H9 (cell line): ENCODE measurements at regions not wholly inside any gene's neighbourhood (a gene's known extent, or its start where the extent isn't known, plus 50 kb on each side); places are given as distances from the start of the nearest gene placed in this dataset.

Experiments used
- DNase-seq: peaks from one replicate; pipeline ENCODE4 v3.0.0-alpha.2; 2017
- H2AFZ ChIP-seq: one replicate; pipeline ENCODE4 v1.6.1; 2013; ENCODE audit warnings: mild to moderate bottlenecking, low read length, control low read depth, moderate library complexity
- H2AK5ac ChIP-seq: 2 replicates; pipeline ENCODE4 v1.6.1; 2013; ENCODE audit warnings: low read length, control low read depth, mixed read lengths; ENCODE audit not compliant: insufficient read length
- H2BK120ac ChIP-seq: one replicate; pipeline ENCODE4 v1.6.1; 2013; ENCODE audit warnings: low read depth, mild to moderate bottlenecking, low read length, control low read depth, inconsistent platforms; ENCODE audit not compliant: poor library complexity, severe bottlenecking
- H2BK12ac ChIP-seq: 2 replicates; pipeline ENCODE4 v1.6.1; 2013; ENCODE audit warnings: low read length, control low read depth, mixed read lengths, low read depth; ENCODE audit not compliant: insufficient read length
- H2BK15ac ChIP-seq: 2 replicates; pipeline ENCODE4 v1.6.1; 2013; ENCODE audit warnings: low read depth, low read length, control low read depth
- H2BK20ac ChIP-seq: one replicate; pipeline ENCODE4 v1.6.1; 2013; ENCODE audit warnings: low read depth, mild to moderate bottlenecking, low read length, control low read depth, inconsistent platforms; ENCODE audit not compliant: poor library complexity, severe bottlenecking
- H2BK5ac ChIP-seq: 2 replicates; pipeline ENCODE4 v1.6.1; 2013; ENCODE audit warnings: low read length, control low read depth, mixed read lengths; ENCODE audit not compliant: insufficient read length
- H3K14ac ChIP-seq: 2 replicates; pipeline ENCODE4 v1.6.1; 2013; ENCODE audit warnings: low read length, control low read depth; ENCODE audit not compliant: insufficient read depth
- H3K18ac ChIP-seq: 2 replicates; pipeline ENCODE4 v1.6.1; 2013; ENCODE audit warnings: low read depth, mild to moderate bottlenecking, mixed read lengths, low read length, control low read depth; ENCODE audit not compliant: insufficient read length
- H3K23ac ChIP-seq: 2 replicates; pipeline ENCODE4 v1.6.1; 2013; ENCODE audit warnings: low read length, control low read depth, mixed read lengths, low read depth; ENCODE audit not compliant: insufficient read length
- H3K23me2 ChIP-seq: 2 replicates; pipeline ENCODE4 v1.6.1; 2013; ENCODE audit warnings: low read depth, mild to moderate bottlenecking, mixed read lengths, low read length, control low read depth; ENCODE audit not compliant: insufficient read length, poor library complexity, severe bottlenecking
- H3K27ac ChIP-seq: 2 replicates; pipeline ENCODE4 v1.5.1; 2013; ENCODE audit warnings: low read length, control low read depth, mixed read lengths, low read depth; ENCODE audit not compliant: insufficient read length
- H3K27me3 ChIP-seq: 2 replicates; pipeline ENCODE4 v1.6.1; 2013; ENCODE audit warnings: low read length, control low read depth, inconsistent platforms; ENCODE audit not compliant: insufficient read depth
- H3K4ac ChIP-seq: 2 replicates; pipeline ENCODE4 v1.6.1; 2013; ENCODE audit warnings: low read depth, mild to moderate bottlenecking, control low read depth, inconsistent platforms, low read length, moderate library complexity
- H3K4me1 ChIP-seq: 2 replicates; pipeline ENCODE4 v1.6.1; 2013; ENCODE audit warnings: low read length, control low read depth, inconsistent platforms; ENCODE audit not compliant: insufficient read depth
- H3K4me2 ChIP-seq: 2 replicates; pipeline ENCODE4 v1.6.1; 2013; ENCODE audit warnings: low read length, control low read depth, mixed read lengths; ENCODE audit not compliant: insufficient read length, insufficient read depth
- H3K56ac ChIP-seq: 2 replicates; pipeline ENCODE4 v1.6.1; 2013; ENCODE audit warnings: low read depth, mild to moderate bottlenecking, mixed read lengths, low read length, control low read depth; ENCODE audit not compliant: insufficient read length
- H3K79me1 ChIP-seq: 2 replicates; pipeline ENCODE4 v1.6.1; 2013; ENCODE audit warnings: low read depth, mild to moderate bottlenecking, moderate library complexity, low read length, control low read depth, inconsistent platforms; ENCODE audit not compliant: insufficient read depth, poor library complexity, severe bottlenecking
- H3K79me2 ChIP-seq: 2 replicates; pipeline ENCODE4 v1.6.1; 2013; ENCODE audit warnings: low read length, control low read depth, inconsistent platforms; ENCODE audit not compliant: insufficient read depth
- H3K9ac ChIP-seq: 2 replicates; pipeline ENCODE4 v1.6.1; 2013; ENCODE audit warnings: low read length, control low read depth, mixed read lengths; ENCODE audit not compliant: insufficient read length; ENCODE audit errors: extremely low read depth
- H3K9me3 ChIP-seq: one replicate; pipeline ENCODE4 v1.6.1; 2013; ENCODE audit warnings: low read depth, low read length, inconsistent platforms; ENCODE audit not compliant: control insufficient read depth
- H3T11ph ChIP-seq: one replicate; pipeline ENCODE4 v1.6.1; 2013; ENCODE audit warnings: mild to moderate bottlenecking, low read length, control low read depth, inconsistent platforms
- H4K20me1 ChIP-seq: one replicate; pipeline ENCODE4 v1.6.1; 2013; ENCODE audit not compliant: control insufficient read depth, insufficient read length, insufficient read depth
- H4K5ac ChIP-seq: 2 replicates; pipeline ENCODE4 v1.6.1; 2013; ENCODE audit warnings: low read depth, mild to moderate bottlenecking, mixed read lengths, low read length, control low read depth; ENCODE audit not compliant: insufficient read length
- H4K8ac ChIP-seq: replicated peaks from 2 replicates; pipeline ENCODE4 v1.6.1; 2013; ENCODE audit warnings: low read length, control low read depth, mixed read lengths, low read depth; ENCODE audit not compliant: insufficient read length
- H4K91ac ChIP-seq: 2 replicates; pipeline ENCODE4 v1.6.1; 2013; ENCODE audit warnings: low read depth, mild to moderate bottlenecking, moderate library complexity, mixed read lengths, low read length, control low read depth; ENCODE audit not compliant: insufficient read length
- H3K27ac Mint-ChIP-seq, 3 experiments: 2 replicates in 2 of 3; 3 replicates in 1 of 3; pipeline ENCODE4 v1.8.0; 2020 to 2021; ENCODE audit warnings: mixed read lengths in 3 of 3, mild to moderate bottlenecking in 1 of 3, moderate library complexity in 1 of 3
- H3K27me3 Mint-ChIP-seq: 2 replicates; pipeline ENCODE4 v1.8.0; 2021; ENCODE audit warnings: low read depth, mild to moderate bottlenecking, moderate library complexity, mixed read lengths
- H3K36me3 Mint-ChIP-seq, 3 experiments: 2 replicates in 2 of 3; 3 replicates in 1 of 3; pipeline ENCODE4 v1.8.0; 2020 to 2021; ENCODE audit warnings: low read depth in 3 of 3, mixed read lengths in 3 of 3; ENCODE audit not compliant: insufficient read depth in 1 of 3
- H3K4me1 Mint-ChIP-seq, 2 experiments: 2 replicates each; pipeline ENCODE4 v1.8.0; 2020; ENCODE audit warnings: mixed read lengths in 2 of 2
- H3K4me3 Mint-ChIP-seq, 2 experiments: 2 replicates in 1 of 2; 3 replicates in 1 of 2; pipeline ENCODE4 v1.8.0; 2020 to 2021; ENCODE audit warnings: mild to moderate bottlenecking in 2 of 2, mixed read lengths in 2 of 2, moderate library complexity in 1 of 2
- H3K9me3 Mint-ChIP-seq, 2 experiments: 2 replicates in 1 of 2; 3 replicates in 1 of 2; pipeline ENCODE4 v1.8.0; 2020; ENCODE audit warnings: mild to moderate bottlenecking in 2 of 2, mixed read lengths in 2 of 2, moderate library complexity in 1 of 2
- CTCF ChIP-seq: fragments of 200-600 bp; sonication (generic); conservative IDR thresholded peaks from 3 replicates; pipeline ENCODE4 v1.8.0; 2021; ENCODE audit warnings: antibody characterized with exemption, mild to moderate bottlenecking

- H3K27me3 Mint-ChIP-seq = no peaks in the 10 kb centered on the region
Observed at GRCh38 chr4:175068266-175068665, 150.1 kb downstream of the ADAM29 start.

More at GRCh38 chr4:175068266-175068665, 150.1 kb downstream of the ADAM29 start:
- H3K9me3 ChIP-seq = no peaks in the 10 kb centered on the region
- no peak overlapping the region for H3K27ac ChIP-seq
- H3K79me1 ChIP-seq = no peaks in the 10 kb centered on the region
- no peak overlapping the region for H3K14ac ChIP-seq
- H4K5ac ChIP-seq = no peak overlapping the region
- no peak overlapping the region for H3K4ac ChIP-seq
- H3K23ac ChIP-seq = no peak overlapping the region
- H4K8ac ChIP-seq = no peak overlapping the region
- no peak overlapping the region for H3K9ac ChIP-seq
- H2BK15ac ChIP-seq = no peak overlapping the region
- no peak overlapping the region for H3K4me3 Mint-ChIP-seq
- no peak overlapping the region for H3K4me2 ChIP-seq
- no peak overlapping the region for H3K27ac Mint-ChIP-seq
- no peak overlapping the region for H2BK20ac ChIP-seq
- no peak overlapping the region for H2BK120ac ChIP-seq
- no peak overlapping the region for H3K56ac ChIP-seq
- H3K79me2 ChIP-seq = no peaks in the 10 kb centered on the region
- no peaks in the 10 kb centered on the region for H3K27me3 ChIP-seq
- no peak for DNase-seq
- peaks cover 0 to 2% of the 10 kb centered on the region in 2 experiments; a peak in 1 of 5 replicates for H3K9me3 Mint-ChIP-seq
- H4K91ac ChIP-seq = no peak overlapping the region
- no peak overlapping the region for H3T11ph ChIP-seq
- H2AK5ac ChIP-seq = no peak overlapping the region
- H2BK12ac ChIP-seq = no peak overlapping the region
- H3K4me1 Mint-ChIP-seq = peaks cover 18 to 19% of the 10 kb centered on the region in 2 experiments
- peaks cover 0 to 1% (median 0%) of the 10 kb centered on the region in 3 experiments; a peak in 1 of 7 replicates for H3K36me3 Mint-ChIP-seq
- no peaks in the 10 kb centered on the region for H3K4me1 ChIP-seq
- no peak overlapping the region for H2BK5ac ChIP-seq
- no peaks in the 10 kb centered on the region for H4K20me1 ChIP-seq
- no peak for TF ChIP-seq CTCF
- no peaks in the 10 kb centered on the region for H3K23me2 ChIP-seq
- H2AFZ ChIP-seq = no peak overlapping the region
- no peak overlapping the region for H3K18ac ChIP-seq
